GM23338 (cell line): ENCODE measurements at regions not wholly inside any gene's neighbourhood (a gene's known extent, or its start where the extent isn't known, plus 50 kb on each side); places are given as distances from the start of the nearest gene placed in this dataset.

ENCODE experiments used
- TF ChIP-seq, protein P1 (sequence below): IDR thresholded peaks from one replicate; pipeline ENCODE4 v1.6.1; 2018; ENCODE audit warnings: antibody characterized with exemption; ENCODE audit not compliant: unreplicated experiment
- TF ChIP-seq, protein P2 (sequence below), 2 experiments: fragments of 200-600 bp in 1 of 2; sonication (generic) in 1 of 2; conservative IDR thresholded peaks; 2 replicates each; pipeline versions ENCODE4 v1.5.1 to v1.6.1; 2016 to 2017; ENCODE audit warnings: antibody characterized with exemption in 2 of 2, low read depth in 2 of 2, mild to moderate bottlenecking in 2 of 2, moderate library complexity in 1 of 2

DNA sequence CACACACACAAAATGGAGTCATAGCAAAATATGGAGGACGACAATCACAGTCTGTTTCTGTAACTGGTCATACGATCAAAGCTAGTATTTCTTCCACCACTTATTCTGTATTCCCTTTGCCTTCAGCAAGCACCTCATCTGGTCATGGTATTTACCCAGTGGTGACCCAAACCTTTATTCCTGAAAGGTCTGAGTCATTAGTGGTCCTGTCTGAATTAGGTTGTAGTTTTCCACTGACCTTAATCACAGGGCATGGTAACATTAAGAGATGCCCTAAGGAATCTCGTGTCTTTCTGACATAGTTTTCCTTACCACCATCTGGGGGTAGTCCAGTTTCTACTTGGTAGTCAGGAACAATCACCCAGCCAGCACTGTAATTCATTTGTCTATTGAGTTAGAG is 54.8 kb upstream of the CEP295 start:
- TF ChIP-seq, protein P1, sequence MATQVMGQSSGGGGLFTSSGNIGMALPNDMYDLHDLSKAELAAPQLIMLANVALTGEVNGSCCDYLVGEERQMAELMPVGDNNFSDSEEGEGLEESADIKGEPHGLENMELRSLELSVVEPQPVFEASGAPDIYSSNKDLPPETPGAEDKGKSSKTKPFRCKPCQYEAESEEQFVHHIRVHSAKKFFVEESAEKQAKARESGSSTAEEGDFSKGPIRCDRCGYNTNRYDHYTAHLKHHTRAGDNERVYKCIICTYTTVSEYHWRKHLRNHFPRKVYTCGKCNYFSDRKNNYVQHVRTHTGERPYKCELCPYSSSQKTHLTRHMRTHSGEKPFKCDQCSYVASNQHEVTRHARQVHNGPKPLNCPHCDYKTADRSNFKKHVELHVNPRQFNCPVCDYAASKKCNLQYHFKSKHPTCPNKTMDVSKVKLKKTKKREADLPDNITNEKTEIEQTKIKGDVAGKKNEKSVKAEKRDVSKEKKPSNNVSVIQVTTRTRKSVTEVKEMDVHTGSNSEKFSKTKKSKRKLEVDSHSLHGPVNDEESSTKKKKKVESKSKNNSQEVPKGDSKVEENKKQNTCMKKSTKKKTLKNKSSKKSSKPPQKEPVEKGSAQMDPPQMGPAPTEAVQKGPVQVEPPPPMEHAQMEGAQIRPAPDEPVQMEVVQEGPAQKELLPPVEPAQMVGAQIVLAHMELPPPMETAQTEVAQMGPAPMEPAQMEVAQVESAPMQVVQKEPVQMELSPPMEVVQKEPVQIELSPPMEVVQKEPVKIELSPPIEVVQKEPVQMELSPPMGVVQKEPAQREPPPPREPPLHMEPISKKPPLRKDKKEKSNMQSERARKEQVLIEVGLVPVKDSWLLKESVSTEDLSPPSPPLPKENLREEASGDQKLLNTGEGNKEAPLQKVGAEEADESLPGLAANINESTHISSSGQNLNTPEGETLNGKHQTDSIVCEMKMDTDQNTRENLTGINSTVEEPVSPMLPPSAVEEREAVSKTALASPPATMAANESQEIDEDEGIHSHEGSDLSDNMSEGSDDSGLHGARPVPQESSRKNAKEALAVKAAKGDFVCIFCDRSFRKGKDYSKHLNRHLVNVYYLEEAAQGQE = no peak
- TF ChIP-seq, protein P2, sequence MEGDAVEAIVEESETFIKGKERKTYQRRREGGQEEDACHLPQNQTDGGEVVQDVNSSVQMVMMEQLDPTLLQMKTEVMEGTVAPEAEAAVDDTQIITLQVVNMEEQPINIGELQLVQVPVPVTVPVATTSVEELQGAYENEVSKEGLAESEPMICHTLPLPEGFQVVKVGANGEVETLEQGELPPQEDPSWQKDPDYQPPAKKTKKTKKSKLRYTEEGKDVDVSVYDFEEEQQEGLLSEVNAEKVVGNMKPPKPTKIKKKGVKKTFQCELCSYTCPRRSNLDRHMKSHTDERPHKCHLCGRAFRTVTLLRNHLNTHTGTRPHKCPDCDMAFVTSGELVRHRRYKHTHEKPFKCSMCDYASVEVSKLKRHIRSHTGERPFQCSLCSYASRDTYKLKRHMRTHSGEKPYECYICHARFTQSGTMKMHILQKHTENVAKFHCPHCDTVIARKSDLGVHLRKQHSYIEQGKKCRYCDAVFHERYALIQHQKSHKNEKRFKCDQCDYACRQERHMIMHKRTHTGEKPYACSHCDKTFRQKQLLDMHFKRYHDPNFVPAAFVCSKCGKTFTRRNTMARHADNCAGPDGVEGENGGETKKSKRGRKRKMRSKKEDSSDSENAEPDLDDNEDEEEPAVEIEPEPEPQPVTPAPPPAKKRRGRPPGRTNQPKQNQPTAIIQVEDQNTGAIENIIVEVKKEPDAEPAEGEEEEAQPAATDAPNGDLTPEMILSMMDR (conservative IDR thresholded peaks at IDR 0.05; ENCODE audit: low read depth in 2 of 2) = no peak
